SIG-M5 treated with dmso at 0.1 percent for 504 hours (cell line): ENCODE measurements at regions not wholly inside any gene's neighbourhood (a gene's known extent, or its start where the extent isn't known, plus 50 kb on each side); places are given as distances from the start of the nearest gene placed in this dataset.
"Not testable (repeated sequence)": the region's sequence is repeated elsewhere in the genome, so short reads cannot be mapped to it uniquely, and the experiment has no call there.

Experiments used
- DNase-seq: peaks from one replicate; lab custom pipeline; 2025; ENCODE audit not compliant: unreplicated experiment; lab: John Stamatoyannopoulos, UW

DNA sequence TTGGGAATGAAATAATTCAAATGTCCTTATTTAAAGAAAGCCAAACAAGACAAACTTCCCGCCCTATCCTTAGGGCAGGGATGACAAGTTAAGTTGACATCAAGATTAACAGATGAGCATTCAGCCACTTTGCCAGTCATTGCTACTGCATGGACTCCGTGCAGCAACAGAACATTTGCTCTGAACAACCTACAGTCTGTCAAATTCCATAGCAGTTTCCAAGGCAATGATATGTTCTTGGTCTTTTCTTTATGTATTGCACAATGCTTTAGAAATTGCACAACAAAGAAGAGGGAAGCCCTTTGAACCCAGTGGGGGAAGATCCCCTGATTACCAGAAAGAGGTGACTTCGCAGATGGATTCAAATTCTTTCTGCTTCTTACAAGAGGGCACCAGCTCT lies 269.8 kb downstream of the BCAT1 start:
- DNase-seq = peak; percentile 55

DNA sequence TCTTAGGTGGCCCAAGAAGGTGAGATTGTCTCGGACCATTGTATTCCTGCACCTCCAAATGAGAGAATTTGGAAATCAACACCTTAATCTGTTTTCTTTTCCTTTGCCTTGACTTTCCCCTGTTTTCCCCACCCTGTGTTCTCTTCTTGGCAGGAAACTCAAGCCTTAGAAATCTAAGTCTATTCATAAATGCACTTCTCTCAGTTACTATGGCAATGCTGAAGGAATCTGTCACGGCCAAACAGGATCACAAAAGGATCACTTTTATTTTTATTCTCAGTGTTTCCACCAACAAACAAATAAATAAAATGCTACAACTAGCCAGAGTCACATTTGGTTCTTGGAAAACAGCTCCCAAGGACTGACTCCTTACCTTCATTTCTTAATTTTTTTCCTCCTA lies 270.5 kb downstream of the BCAT1 start:
- DNase-seq = no peak

DNA sequence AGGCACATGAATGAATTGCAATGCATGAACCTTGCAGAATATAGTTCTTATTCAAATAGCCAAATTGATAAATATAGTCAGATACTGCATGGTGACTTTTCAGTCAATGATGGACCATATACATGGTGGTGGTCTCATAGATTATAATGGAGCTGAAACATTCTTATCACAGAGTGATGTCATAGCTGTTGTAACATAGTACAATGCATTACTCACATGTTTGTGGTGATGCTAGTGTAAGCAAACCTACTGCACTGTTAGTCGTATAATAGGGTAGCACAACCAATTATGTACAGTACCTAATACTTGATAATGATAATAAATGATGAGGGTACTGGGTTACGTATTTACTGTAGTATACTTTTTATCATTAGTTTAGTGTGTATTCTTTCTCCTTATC lies 280.3 kb downstream of the BCAT1 start:
- DNase-seq = no peak

DNA sequence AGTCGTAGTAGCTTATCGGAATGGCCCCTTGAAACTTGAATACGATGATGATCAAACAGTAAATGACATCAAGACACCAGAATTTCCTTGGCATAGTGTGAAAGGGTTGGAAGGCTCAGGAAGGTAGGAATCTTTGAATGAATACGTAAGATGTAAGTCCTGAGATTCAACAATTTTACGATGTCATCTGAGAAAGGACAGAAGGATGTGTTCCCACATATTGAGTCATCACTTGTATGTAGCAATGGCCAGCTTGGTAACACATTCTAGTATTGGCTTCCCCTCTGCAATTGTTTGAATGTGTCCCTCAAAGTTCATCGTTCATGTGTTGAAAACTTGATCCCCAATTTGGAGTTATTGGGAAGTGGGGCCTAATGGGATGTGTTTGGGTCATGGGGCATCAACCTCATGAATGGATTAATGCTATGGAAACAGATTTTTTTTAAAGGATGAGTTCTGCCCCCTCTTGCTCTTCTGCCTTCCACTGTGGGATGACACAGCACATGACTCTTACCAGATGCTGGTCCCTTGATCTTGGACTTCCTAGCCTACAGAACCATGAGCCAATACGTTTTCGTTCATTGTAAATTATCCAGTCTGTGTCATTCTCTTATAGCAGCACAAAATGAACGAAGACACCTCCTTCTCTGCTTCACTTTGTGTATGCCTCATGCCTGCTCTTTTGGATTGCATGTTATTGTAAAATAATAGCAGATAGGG lies 284.6 kb downstream of the BCAT1 start:
- no peak for DNase-seq

DNA sequence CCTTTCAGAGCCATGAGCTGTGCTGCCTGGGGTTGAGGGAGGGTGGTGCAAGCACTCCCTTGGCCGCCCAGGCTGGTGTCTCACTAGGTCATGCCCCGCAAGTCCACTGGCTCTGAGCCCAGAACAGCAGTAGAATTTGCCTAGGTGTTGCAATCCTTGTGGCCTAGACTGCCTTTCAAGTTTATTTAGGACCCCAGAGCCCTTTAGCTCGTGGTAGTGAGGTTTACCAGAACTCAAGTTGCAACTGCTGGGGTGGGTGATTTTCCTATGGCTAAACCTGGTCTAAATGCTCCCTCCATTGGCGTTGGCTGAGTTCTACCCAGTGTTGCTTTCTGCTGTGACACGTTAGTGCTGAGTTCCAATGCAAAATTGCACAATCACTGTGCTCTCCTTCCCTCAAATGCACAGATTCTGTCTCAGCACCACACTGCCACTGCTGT lies 287.2 kb downstream of the BCAT1 start:
- DNase-seq = peak; percentile 28

DNA sequence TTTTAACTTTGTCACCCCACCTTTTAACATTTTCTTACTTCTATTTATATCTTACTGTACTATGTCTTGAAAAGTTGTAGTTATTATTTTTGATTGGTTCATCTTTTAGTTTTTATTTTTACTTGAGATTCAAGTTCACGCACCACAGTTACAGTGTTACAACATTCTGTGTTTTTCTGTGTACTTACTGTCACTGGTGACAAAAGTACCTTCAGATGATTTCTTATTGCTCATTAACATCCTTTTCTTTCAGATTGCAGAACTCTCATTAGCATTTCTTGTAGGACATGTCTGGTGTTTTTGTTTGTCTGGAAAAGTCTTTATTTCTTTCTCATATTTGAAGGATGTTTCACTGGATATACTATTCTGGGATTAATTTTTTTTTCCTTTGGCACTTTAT lies 289.9 kb downstream of the BCAT1 start:
- no peak for DNase-seq

DNA sequence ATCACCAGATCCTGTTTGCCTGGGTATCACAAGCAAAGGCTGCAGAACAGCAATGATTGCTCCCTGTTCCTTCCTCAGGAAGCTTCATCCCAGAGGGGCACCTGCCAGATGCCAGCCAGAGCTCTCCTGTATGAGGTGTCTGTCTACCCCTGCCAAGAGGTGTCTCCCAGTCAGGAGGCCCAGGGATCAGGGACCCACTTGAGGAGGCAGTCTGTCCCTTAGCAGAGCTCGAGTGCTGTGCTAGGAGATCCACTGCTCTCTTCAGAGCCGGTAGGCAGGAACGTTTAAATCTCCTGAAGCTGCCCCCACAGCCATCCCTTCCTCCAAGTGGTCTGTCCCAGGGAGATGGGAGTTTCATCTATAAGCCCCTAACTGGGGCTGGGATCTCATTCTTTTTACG lies 294.6 kb downstream of the BCAT1 start:
- DNase-seq = not testable (repeated sequence)

DNA sequence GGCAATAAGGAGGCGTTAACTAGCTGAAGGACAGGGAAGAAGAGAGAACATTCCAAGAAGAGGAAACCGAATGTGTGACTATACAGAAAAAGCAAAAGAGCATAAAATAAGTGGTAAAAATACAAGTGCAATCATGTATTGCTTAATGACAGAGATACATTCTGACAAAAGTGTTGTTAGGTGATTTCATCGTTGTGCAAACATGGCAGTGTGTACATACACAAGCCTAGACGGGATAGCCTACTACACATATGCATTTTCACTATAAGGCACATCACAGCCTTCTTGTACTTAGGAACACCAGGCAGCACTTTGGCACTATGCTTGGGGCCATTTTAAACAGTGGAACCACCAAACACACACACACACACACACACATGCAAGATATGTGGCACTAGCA lies 299.3 kb downstream of the BCAT1 start:
- DNase-seq = no peak

DNA sequence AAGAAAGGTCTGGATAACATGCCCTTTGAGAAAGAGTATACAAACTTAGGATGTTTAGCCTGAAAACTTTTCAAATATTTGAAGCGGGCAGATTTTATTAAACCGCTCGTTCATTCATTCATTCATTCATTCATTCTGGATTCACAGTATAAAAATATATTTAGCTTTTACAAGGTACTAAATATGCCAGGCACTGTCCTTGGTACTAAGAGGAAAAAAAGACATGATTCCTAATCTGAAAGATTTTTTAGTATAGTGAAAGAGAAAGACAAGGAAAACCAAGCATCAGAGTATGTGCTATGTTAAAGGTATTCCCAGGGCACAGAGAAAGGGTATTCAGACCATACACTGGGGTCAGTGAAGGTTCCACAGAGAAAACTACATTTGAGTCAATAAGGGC lies 299.7 kb downstream of the BCAT1 start:
- DNase-seq = no peak

DNA sequence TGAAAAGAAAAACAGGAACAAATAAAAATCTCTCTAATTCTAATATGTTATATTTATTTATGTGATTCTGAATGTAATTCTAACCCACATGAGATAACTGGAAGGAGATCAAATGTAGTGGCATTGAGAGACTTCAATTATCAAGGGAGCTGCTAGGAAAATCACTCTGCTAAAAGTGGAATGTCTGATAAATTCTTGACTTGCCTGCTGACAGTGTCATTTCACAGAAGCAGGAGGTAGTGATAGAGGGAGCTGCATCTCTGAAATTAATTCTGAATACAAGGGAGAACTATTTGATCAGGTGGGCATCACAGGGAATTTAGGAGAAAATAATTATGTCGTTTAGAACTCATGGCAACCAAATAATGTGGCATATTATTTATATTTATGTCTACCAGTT lies 303.6 kb downstream of the BCAT1 start:
- DNase-seq = no peak

DNA sequence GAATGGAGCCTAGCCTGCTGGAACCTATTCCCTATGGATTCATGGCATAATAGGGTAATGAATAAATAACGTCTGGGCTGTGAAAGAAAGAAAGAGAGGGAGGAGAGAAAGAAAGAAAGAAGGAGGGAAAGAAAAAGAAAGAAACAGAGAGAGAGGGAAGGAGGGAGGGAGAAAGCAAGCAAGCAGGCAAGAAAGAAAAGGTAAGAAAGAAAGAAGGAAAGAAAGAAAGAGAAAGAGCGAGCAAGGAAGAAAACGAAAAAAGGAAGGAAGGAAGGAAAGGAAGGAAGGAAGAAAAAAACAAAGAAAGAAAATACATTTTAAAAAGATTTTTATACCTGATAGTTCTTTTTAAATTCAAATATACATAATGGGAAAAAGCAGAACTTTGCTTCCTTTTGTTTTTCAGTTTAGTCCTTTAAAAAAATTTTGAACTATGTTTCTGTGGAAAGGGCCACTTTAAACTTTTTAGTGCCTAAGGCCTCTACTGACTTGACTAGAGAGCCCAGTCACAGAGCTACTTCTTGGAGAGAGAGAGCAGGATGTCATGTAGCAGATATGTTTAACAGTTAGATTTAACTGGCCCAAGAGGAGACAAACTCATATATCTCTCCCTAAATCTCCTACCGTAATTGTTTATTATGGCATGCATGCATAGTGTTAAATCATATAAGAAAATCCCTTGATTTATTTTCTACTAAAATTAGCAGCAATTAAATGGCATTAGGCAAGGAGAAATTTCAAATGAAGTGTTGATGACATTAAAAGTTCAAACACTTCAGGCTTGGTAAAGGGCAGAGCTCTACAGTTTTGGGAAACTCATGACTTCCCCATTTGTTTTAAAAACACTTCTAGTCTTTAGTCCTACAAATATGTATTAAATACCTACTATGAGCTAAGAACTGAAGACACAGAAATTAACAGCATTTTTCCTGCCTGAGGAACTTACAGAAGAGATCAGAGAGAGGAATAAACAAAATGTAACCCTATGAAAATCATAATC lies 305.5 kb downstream of the BCAT1 start:
- no peak for DNase-seq

DNA sequence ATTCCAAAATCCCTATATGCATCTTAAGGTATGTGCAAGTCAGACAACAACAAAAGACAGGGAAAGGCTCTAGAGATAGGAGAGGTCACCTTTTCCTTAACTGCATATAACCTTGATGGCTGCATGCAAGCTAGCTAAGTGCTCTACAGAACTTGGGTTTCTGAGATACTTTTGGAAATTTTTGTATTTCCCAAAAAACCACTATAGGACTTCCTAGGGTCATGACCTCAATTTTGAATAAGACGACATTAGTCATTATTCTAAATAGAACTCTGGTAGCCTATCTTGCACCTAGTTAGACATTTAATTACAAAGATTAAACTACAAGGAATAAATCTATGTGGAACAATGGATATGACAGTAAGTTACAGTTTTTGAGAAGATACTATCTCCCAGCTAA lies 309.3 kb downstream of the BCAT1 start:
- no peak for DNase-seq

DNA sequence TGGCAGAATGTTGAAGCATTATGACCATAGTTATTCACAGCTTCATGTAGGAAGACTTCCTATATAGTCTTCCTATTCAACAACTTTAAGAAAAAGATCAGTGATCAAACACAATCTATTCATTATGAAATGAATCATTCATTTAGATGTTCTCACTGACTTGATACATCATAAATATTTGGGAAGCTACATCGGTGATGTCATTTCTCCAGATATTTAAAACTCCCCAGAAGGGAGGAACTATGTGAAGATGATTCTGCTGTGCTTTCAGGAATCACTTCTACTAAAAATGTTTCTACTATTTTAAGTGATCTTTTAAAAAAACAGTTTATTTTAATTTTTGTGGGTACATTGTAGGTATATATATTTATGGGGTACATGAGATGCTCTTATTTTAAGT lies 316.4 kb downstream of the BCAT1 start:
- DNase-seq = no peak

DNA sequence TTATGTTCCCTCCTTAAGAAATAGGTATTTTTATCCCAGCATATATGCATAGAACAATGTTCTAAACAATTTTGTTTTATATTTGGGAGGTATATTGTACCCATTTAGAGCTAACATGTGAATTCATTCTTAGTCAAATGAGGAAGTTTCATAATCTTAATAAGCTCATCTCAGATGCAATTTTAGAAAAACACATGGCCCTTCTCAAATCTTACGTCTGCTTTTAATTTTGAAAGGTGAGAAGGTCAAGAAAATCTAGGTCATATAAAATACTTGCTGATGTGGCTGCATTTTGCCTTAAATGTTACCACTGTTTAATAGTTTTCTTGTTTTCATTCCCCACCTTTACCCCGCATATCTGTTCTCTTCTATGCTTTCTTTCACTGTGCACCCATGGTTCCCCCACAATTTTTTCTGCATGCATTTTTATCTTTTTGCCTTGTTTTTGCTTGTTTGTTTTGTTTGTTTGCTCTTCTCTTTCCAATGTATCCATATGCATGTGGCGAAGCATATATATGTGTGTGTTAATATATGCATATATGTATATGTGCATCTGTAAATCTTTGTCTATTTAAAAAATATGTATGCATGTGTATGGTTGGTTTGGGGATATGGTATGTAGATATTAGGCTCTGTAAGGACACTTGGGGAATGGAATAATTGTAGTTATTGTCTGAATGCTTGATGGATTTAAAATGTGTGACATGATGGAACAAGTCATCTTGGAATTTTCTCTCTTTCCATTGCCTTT lies 317.1 kb downstream of the BCAT1 start:
- DNase-seq = no peak

DNA sequence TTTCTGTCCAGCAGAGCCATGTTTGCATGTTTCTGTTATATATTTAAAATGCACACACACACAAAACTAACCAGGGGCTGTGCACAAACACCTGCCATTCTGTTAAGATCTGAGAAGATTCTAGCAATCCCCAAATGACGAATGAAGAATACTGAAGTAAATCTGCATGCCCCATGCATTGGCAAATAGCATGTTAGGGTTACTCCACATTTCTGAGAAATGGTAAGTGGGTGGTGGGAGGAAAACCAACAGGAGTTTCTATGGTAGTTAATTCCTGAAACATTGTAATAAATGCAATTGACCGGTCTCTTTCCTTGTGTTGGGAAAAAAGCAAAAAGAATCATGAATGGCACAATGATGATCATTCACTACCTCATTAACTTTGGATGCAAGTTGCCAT lies 318.0 kb downstream of the BCAT1 start:
- no peak for DNase-seq

DNA sequence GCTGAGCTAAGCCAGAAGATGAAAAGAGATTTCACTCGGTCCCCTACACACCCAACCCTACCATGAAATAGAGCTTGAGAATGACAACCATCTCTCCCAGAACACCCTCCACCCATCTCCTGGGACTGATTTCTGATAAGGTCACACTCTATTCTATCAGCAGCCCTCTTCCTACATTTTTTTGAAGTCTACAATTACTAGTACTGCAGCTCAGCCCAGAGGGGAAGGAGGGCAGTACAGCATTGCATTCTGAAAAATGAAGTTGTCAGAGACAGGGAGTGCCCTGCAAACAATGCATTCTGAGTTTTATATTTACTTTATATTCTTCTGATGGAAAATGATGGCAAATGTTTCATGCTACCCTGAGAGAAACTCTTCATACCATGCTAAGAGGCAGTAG lies 318.5 kb downstream of the BCAT1 start:
- no peak for DNase-seq

DNA sequence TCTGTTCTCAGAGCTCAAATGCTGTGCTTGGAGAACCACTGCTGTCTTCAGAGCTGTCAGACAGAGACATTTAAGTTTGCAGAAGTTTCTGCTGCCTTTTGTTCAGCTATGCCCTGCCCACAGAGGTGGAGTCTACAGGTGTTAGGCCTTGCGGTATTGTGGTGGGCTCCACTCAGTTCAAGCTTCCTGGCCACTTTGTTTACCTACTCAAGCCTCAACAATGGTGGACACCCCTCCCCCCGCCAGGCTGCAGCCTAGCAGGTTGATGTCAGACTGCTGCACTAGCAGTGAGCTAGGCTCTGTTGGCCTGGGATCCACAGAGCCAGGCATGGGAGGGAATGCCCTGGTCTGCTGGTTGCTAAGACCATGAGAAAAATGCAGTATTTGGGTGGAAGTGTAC lies 323.8 kb downstream of the BCAT1 start:
- no peak for DNase-seq

DNA sequence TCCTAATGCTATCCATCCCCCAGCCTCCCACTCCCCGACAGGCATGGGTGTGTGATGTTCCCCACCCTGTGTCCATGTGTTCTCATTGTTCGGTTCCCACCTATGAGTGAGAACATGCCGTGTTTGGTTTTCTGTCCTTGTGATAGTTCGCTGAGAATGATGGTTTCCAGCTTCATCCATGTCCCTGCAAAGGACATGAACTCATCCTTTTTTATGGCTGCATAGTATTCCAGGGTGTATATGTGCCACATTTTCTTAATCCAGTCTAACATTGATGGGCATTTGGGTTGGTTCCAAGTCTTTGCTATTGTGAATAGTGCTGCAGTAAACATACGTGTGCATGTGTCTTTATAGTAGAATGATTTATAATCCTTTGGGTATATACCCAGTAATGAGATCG lies 328.9 kb downstream of the BCAT1 start:
- DNase-seq = not testable (repeated sequence)

DNA sequence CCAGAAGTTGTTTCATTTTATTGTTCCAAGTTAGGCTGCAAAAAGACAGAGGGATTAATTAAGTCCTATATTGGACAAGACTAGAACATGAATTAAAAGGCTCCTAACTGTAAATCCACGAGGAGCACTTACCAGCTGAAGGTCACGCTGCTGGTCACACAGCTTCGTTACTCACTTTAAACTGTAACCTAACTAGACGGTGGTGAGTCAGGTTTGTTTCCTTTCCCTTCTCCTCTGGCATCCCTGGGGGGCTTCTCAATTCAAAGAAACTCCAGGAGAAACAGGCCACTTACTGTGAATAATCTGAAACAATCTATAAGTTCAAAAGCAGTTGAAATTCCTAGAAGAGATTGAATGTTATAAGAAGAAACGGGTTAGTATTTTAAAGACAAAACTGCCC lies 331.4 kb downstream of the BCAT1 start:
- DNase-seq = no peak

DNA sequence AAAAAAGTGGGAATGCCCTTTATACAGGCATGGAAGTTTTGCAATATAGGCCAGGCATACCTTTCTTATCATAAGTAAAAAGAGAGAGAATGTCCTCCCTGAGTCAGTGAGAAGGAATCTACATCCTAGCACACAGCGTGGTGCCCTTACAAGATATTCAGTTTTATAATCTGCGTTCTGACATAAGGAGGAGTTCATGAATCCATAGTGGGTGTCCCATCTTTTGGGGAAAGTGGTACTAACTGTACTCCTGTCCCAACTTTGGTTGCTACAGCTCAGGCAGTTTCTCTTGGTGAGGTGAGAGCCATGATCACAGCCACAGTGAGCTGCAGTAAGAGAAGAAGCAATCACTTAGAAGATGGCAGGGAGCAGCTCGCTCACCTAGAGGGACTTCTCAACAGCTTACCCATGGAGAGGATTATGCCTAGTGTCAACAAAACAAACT lies 332.9 kb downstream of the BCAT1 start:
- DNase-seq = no peak

DNA sequence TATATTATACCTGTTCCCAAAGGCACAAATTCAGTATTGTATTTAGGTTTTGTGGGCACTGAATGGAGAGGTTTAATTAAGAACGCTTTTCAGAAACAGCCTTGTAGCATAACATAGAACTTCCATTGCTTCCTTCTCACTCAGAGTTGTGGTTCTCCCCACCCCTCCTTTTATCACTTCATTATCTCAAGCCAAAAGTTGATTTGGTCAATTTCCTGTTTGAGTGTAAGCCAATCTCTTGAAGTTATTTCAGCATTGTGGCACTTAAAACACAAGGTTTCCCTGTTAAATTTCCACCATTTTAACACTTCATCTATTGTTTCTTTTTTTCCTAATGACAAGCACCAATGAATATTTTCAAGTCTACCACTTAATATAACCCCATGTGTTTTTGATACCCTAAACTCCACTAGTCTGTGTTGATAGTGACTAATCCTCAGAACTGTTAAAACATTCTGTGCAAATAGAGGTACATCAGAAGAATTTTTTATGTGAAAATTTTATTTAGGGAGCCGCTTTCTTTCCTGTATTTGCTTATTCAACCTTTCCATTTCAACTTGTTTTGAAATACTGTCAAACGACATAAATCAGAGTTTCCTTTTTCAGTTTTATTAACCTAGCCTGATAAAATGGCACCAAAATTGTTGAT lies 340.1 kb downstream of the BCAT1 start:
- DNase-seq = no peak
